K562 (cell line): ENCODE measurements at regions not wholly inside any gene's neighbourhood (a gene's known extent, or its start where the extent isn't known, plus 50 kb on each side); places are given as distances from the start of the nearest gene placed in this dataset.

ENCODE experiments used
- ATAC-seq: fragments of 200-7000 bp; cut with Tn5 transposase; 3 replicates; pipeline ENCODE4 v1.9.1; 2020; ENCODE audit warnings: moderate library complexity
- BruUV-seq: library from RNA; stranded (reverse); fragments of 400-500 nt; replicated peaks from 2 replicates; lab custom pipeline; 2021; lab: Mats Ljungman, UMichigan
- CTCF ChIA-PET: fragments of 300-600 bp; formaldehyde crosslinking; extraction: SDS; loops from one replicate; lab custom pipeline; 2021; ENCODE audit warnings: low intra/inter-chr PET ratio; lab: Yijun Ruan, JAX
- POLR2A ChIA-PET: fragments of 300-600, 350-650 bp; sonication (Branson Sonifier 250); formaldehyde crosslinking; extraction: SDS; loops from one replicate; lab custom pipeline; 2021; ENCODE audit warnings: antibody characterized with exemption, inconsistent platforms; lab: Yijun Ruan, JAX
- DNase-seq, 4 experiments: peaks; one replicate each; pipeline versions ENCODE4 v3.0.0 to v3.0.0-alpha.2; 2011 to 2018; ENCODE audit warnings: low spot score in 3 of 4, mixed read lengths in 3 of 4; ENCODE audit errors: extremely low read depth in 1 of 4
- FAIRE-seq: peaks from 2 replicates; lab custom pipeline; 2011; peaks lifted over from hg19 to GRCh38; lab: Jason Lieb, UNC
- H2AFZ ChIP-seq: 2 replicates; pipeline ENCODE4 v1.6.0; 2011; ENCODE audit warnings: low read depth, low read length, control low read depth, inconsistent platforms
- H3K27ac ChIP-seq: fragments of 200-600 bp; 3 replicates; pipeline ENCODE4 v1.8.0; 2011; ENCODE audit warnings: low read depth, mild to moderate bottlenecking, control low read depth, inconsistent platforms, low read length, moderate library complexity, mixed read lengths; ENCODE audit errors: extremely low read depth
- H3K27me3 ChIP-seq, 2 experiments: fragments of 300-600 bp in 1 of 2; 2 replicates in 1 of 2; 3 replicates in 1 of 2; pipeline versions ENCODE4 v1.6.0 to v1.8.0; 2011; ENCODE audit warnings: inconsistent platforms in 2 of 2, low read length in 2 of 2, mild to moderate bottlenecking in 1 of 2, mixed read lengths in 1 of 2, moderate library complexity in 1 of 2; ENCODE audit not compliant: control insufficient read depth in 2 of 2, insufficient read depth in 2 of 2
- H3K36me3 ChIP-seq: fragments of 300-600 bp; 3 replicates; pipeline ENCODE4 v1.8.0; 2011; ENCODE audit warnings: mild to moderate bottlenecking, low read length, inconsistent platforms; ENCODE audit not compliant: control insufficient read depth, insufficient read depth
- H3K4me1 ChIP-seq, 2 experiments: fragments of 200-600 bp in 1 of 2; replicated peaks in 1 of 2; 2 replicates in 1 of 2; 3 replicates in 1 of 2; pipeline versions ENCODE4 v1.5.1 to v1.8.0; 2011; ENCODE audit warnings: inconsistent platforms in 2 of 2, low read length in 2 of 2, mild to moderate bottlenecking in 1 of 2, mixed read lengths in 1 of 2, moderate library complexity in 1 of 2; ENCODE audit not compliant: control insufficient read depth in 2 of 2, insufficient read depth in 2 of 2
- H3K4me2 ChIP-seq: 2 replicates; pipeline ENCODE4 v1.6.1; 2011; ENCODE audit warnings: low read length, control low read depth, inconsistent platforms, mixed read lengths; ENCODE audit not compliant: insufficient read depth
- H3K4me3 ChIP-seq: fragments of 200-600 bp; sonication (generic), shearing (Covaris generic); 2 replicates; pipeline ENCODE4 v1.5.1; 2016; ENCODE audit warnings: control low read depth, inconsistent platforms
- H3K79me2 ChIP-seq: fragments of 200-600 bp; 3 replicates; pipeline ENCODE4 v1.8.0; 2011; ENCODE audit warnings: low read length, inconsistent platforms; ENCODE audit not compliant: control insufficient read depth, insufficient read depth
- H3K9ac ChIP-seq, 2 experiments: 2 replicates each; pipeline versions ENCODE4 v1.6.0 to v1.6.1; 2011; ENCODE audit warnings: low read depth in 2 of 2, low read length in 2 of 2, control low read depth in 1 of 2, inconsistent platforms in 1 of 2, mild to moderate bottlenecking in 1 of 2, mixed read lengths in 1 of 2; ENCODE audit not compliant: insufficient read depth in 1 of 2
- H3K9me1 ChIP-seq: one replicate; pipeline ENCODE4 v1.6.0; 2011; ENCODE audit warnings: inconsistent platforms, mild to moderate bottlenecking, low read length, moderate library complexity; ENCODE audit not compliant: control insufficient read depth, insufficient read depth
- H3K9me3 ChIP-seq: replicated peaks from 2 replicates; pipeline ENCODE4 v1.5.1; 2011; ENCODE audit warnings: low read depth, low read length, inconsistent platforms; ENCODE audit not compliant: control insufficient read depth, insufficient read depth
- H4K20me1 ChIP-seq: replicated peaks from 2 replicates; pipeline ENCODE4 v1.6.1; 2011; ENCODE audit warnings: low read length, inconsistent platforms, mixed read lengths; ENCODE audit not compliant: control insufficient read depth, insufficient read depth
- ATF3 ChIP-seq, 2 experiments: fragments of 450-650 bp in 1 of 2; sonication (generic) in 1 of 2; formaldehyde crosslinking in 1 of 2; IDR thresholded peaks in 1 of 2; conservative IDR thresholded peaks in 1 of 2; 2 replicates each; pipeline versions ENCODE4 v1.6.1 to v1.8.1; 2016 to 2023; ENCODE audit warnings: mild to moderate bottlenecking in 2 of 2, moderate library complexity in 2 of 2, inconsistent platforms in 1 of 2, missing genetic modification reagents in 1 of 2
- BRF1 ChIP-seq: IDR thresholded peaks from 3 replicates; pipeline ENCODE4 v1.6.1; 2011; ENCODE audit warnings: borderline replicate concordance, mild to moderate bottlenecking; ENCODE audit not compliant: insufficient read length; ENCODE audit errors: extremely low read depth
- CREB3 ChIP-seq: fragments of 450-650 bp; conservative IDR thresholded peaks from 2 replicates; pipeline ENCODE4 v1.6.1; 2016; ENCODE audit warnings: missing genetic modification characterization, low read depth, mild to moderate bottlenecking, missing compliant biosample characterization, moderate library complexity
- ETS1 ChIP-seq: conservative IDR thresholded peaks from 2 replicates; pipeline ENCODE4 v1.6.1; 2011; ENCODE audit warnings: low read depth, mild to moderate bottlenecking, low read length; ENCODE audit not compliant: control insufficient read depth
- FOXJ3 ChIP-seq: sonication (generic); formaldehyde crosslinking; IDR thresholded peaks from 2 replicates; pipeline ENCODE4 v1.4.0; 2020; ENCODE audit warnings: mild to moderate bottlenecking, missing genetic modification reagents
- FOXK2 ChIP-seq, 2 experiments: fragments of 450-650 bp; IDR thresholded peaks in 1 of 2; conservative IDR thresholded peaks in 1 of 2; 2 replicates each; pipeline ENCODE4 v1.6.1; 2016; ENCODE audit warnings: low read depth in 2 of 2, mild to moderate bottlenecking in 1 of 2
- HDGF ChIP-seq: fragments of 450-650 bp; IDR thresholded peaks from 2 replicates; pipeline ENCODE4 v1.6.1; 2016
- ID3 ChIP-seq, 2 experiments: fragments of 250-450 bp in 1 of 2; fragments of 450-650 bp in 1 of 2; sonication (Bioruptor Pico) in 1 of 2; IDR thresholded peaks; 2 replicates each; pipeline versions ENCODE4 v1.6.1 to v1.8.0; 2016 to 2021; ENCODE audit warnings: mild to moderate bottlenecking in 2 of 2, moderate library complexity in 2 of 2, missing compliant biosample characterization in 1 of 2, missing genetic modification characterization in 1 of 2
- PCBP2 ChIP-seq: fragments of 200-400 bp; formaldehyde crosslinking; IDR thresholded peaks from 2 replicates; pipeline ENCODE4 v1.6.1; 2018; ENCODE audit warnings: low read length, low read depth, mild to moderate bottlenecking, moderate library complexity; ENCODE audit not compliant: poor library complexity, severe bottlenecking
- USF2 ChIP-seq: sonication (generic); formaldehyde crosslinking; IDR thresholded peaks from 2 replicates; pipeline ENCODE4 v1.5.0; 2020; ENCODE audit warnings: missing genetic modification reagents
- ZNF695 ChIP-seq: fragments of 450-650 bp; formaldehyde crosslinking; IDR thresholded peaks from 2 replicates; pipeline ENCODE4 v1.4.0; 2020; ENCODE audit warnings: mild to moderate bottlenecking, moderate library complexity
- WGBS: fragments of 100-300 bp; shearing (Covaris generic); methylation state at CpG from one replicate; pipeline ENCODE4 v1.1.6; 2016; ENCODE audit warnings: low coverage, mixed read lengths; ENCODE audit not compliant: insufficient coverage; ENCODE audit errors: missing lambda C conversion rate; 5-methylcytosine and 5-hydroxymethylcytosine counted together
- in situ Hi-C: fragments of 300-500 bp; cut with MboI; formaldehyde crosslinking; loops from 4 replicates; pipeline ENCODE4 v1.15.0; 2018; ENCODE audit warnings: inconsistent platforms, mixed read lengths
- intact Hi-C: fragments of 100-400 bp; cut with micrococcal nuclease; formaldehyde crosslinking; loops from 2 replicates; pipeline ENCODE4 v1.14.2; 2022

- TF ChIP-seq ID3 (CRISPR knock-in tag; IDR thresholded peaks at IDR 0.05) (no peak), ID3 (tag; IDR thresholded peaks at IDR 0.05) (no peak)
Measured at GRCh38 chr4:162364651-162365050, 200.9 kb upstream of the FSTL5 start (continued).

- Histone ChIP-seq H3K4me3 (no peak overlapping the region), H3K27me3 (no peaks in the 10 kb centered on the region), H3K9me1 (no peaks in the 10 kb centered on the region), H4K20me1 (no peaks in the 10 kb centered on the region), H2AFZ (no peak overlapping the region), H3K79me2 (no peaks in the 10 kb centered on the region), H3K9me3 (no peaks in the 10 kb centered on the region), H3K9ac (no peak overlapping the region), H3K4me1 (no peaks in the 10 kb centered on the region), H3K4me2 (no peak overlapping the region), H3K27ac (no peak overlapping the region), H3K36me3 (no peaks in the 10 kb centered on the region)
- no TSS peak for BruUV-seq
- ATAC-seq (no peak), FAIRE-seq (no peak), DNase-seq (no peak)
- POLR2A ChIA-PET = no interaction called here
- intact Hi-C loops (no loop called here), in situ Hi-C loops (no loop called here)
- WGBS = 14% methylated on average over 1 of the region's 4 CpGs
- CTCF ChIA-PET = no interaction called here
- no peak for TF ChIP-seq HDGF
- TF ChIP-seq ATF3 (IDR thresholded peaks at IDR 0.05) = no peak
- no peak for TF ChIP-seq ATF3 (CRISPR knock-in tag; conservative IDR thresholded peaks at IDR 0.05)
- no peak for TF ChIP-seq PCBP2
- TF ChIP-seq BRF1 = no peak
- no peak for TF ChIP-seq USF2 (CRISPR knock-in tag)
- no peak for TF ChIP-seq CREB3
- no peak for TF ChIP-seq ZNF695
- TF ChIP-seq FOXK2 (conservative IDR thresholded peaks at IDR 0.05 in 1 of 2, IDR thresholded peaks at IDR 0.05 in 1 of 2; ENCODE audit: low read depth in 2 of 2) = no peak
- TF ChIP-seq FOXJ3 = no peak
- TF ChIP-seq ETS1 = no peak
- TF ChIP-seq, all 486 proteins: peak for 0
Measured at GRCh38 chr4:162360369-162361149, 196.8 kb upstream of the FSTL5 start.
